Activated CD4-positive, alpha-beta T cell treated with anti-CD3 and anti-CD28 coated beads for 4 hours (primary cell): ENCODE measurements at regions not wholly inside any gene's neighbourhood (a gene's known extent, or its start where the extent isn't known, plus 50 kb on each side); places are given as distances from the start of the nearest gene placed in this dataset.
A peak's percentile ranks its signal among the peaks of the same experiment; 100 is the strongest.

ENCODE experiments used
- DNase-seq, 2 donors: peaks; one replicate each; pipeline ENCODE4 v3.0.0-alpha.2; 2020

GRCh38 chrX:13266641-13267345 is 53.1 kb downstream of the ATXN3L start:
- DNase-seq = no peak

- DNase-seq = no peak
Measured at GRCh38 chrX:13265549-13266132, 54.2 kb downstream of the ATXN3L start.

GRCh38 chrX:13265111-13265510 is 54.7 kb downstream of the ATXN3L start:
- DNase-seq = no peak

- no peak for DNase-seq
Measured at GRCh38 chrX:13263560-13264251, 56.1 kb downstream of the ATXN3L start.

GRCh38 chrX:13261348-13261747 is 58.5 kb downstream of the ATXN3L start:
- no peak for DNase-seq

GRCh38 chrX:13260598-13260997 is 59.3 kb downstream of the ATXN3L start:
- no peak for DNase-seq

GRCh38 chrX:13258725-13259124 is 61.1 kb downstream of the ATXN3L start:
- DNase-seq = no peak

- no peak for DNase-seq
Measured at GRCh38 chrX:13258052-13258444, 61.8 kb downstream of the ATXN3L start.

GRCh38 chrX:13257223-13258051 is 62.4 kb downstream of the ATXN3L start:
- DNase-seq = no peak

- no peak for DNase-seq
Measured at GRCh38 chrX:13256603-13257002, 63.2 kb downstream of the ATXN3L start.

GRCh38 chrX:13254870-13255269 is 65.0 kb downstream of the ATXN3L start:
- no peak for DNase-seq

GRCh38 chrX:13254076-13254785 is 65.6 kb downstream of the ATXN3L start:
- DNase-seq = peak in 1 of 2 donors; percentile 2

- DNase-seq = no peak
Measured at GRCh38 chrX:13253223-13253622, 66.6 kb downstream of the ATXN3L start.

- DNase-seq = no peak
Measured at GRCh38 chrX:13252726-13253125, 67.1 kb downstream of the ATXN3L start.

GRCh38 chrX:13250826-13251580 is 68.8 kb downstream of the ATXN3L start:
- no peak for DNase-seq

GRCh38 chrX:13248867-13249486 is 70.9 kb downstream of the ATXN3L start:
- DNase-seq = no peak

GRCh38 chrX:13239272-13239671 is 80.6 kb downstream of the ATXN3L start:
- DNase-seq = no peak

- no peak for DNase-seq
Measured at GRCh38 chrX:13235930-13236329, 83.9 kb downstream of the ATXN3L start.

GRCh38 chrX:13232484-13232883 is 87.4 kb downstream of the ATXN3L start:
- no peak for DNase-seq

GRCh38 chrX:13226214-13226613 is 93.6 kb downstream of the ATXN3L start:
- no peak for DNase-seq

GRCh38 chrX:13223868-13224567 is 95.8 kb downstream of the ATXN3L start:
- no peak for DNase-seq
